Fibroblast of lung (primary cell): ENCODE measurements at regions not wholly inside any gene's neighbourhood (a gene's known extent, or its start where the extent isn't known, plus 50 kb on each side); places are given as distances from the start of the nearest gene placed in this dataset.

Source experiments
- DNase-seq, 2 donors: peaks; one replicate each; pipeline versions ENCODE4 v3.0.0 to v3.0.0-alpha.2; 2010; ENCODE audit warnings: low read depth in 2 of 2
- H2AFZ ChIP-seq: 2 replicates; pipeline ENCODE4 v1.5.1; 2012; ENCODE audit warnings: low read length, control low read depth, inconsistent platforms
- H3K27ac ChIP-seq: 2 replicates; pipeline ENCODE4 v1.5.1; 2011; ENCODE audit warnings: low read length, control low read depth; ENCODE audit not compliant: insufficient read depth
- H3K27me3 ChIP-seq: 2 replicates; pipeline ENCODE4 v1.5.1; 2011; ENCODE audit warnings: mild to moderate bottlenecking, low read length; ENCODE audit not compliant: control insufficient read depth, insufficient read depth
- H3K36me3 ChIP-seq: 2 replicates; pipeline ENCODE4 v1.5.1; 2011; ENCODE audit warnings: low read length; ENCODE audit not compliant: control insufficient read depth, insufficient read depth
- H3K4me1 ChIP-seq: 2 replicates; pipeline ENCODE4 v1.5.1; 2011; ENCODE audit warnings: low read length; ENCODE audit not compliant: control insufficient read depth, insufficient read depth; ENCODE audit errors: extremely low read depth
- H3K4me2 ChIP-seq: 2 replicates; pipeline ENCODE4 v1.5.1; 2011; ENCODE audit warnings: low read length, control low read depth; ENCODE audit not compliant: insufficient read depth; ENCODE audit errors: extremely low read depth
- H3K4me3 ChIP-seq, 4 experiments: fragments of 200-600 bp in 1 of 4; sonication (generic) in 1 of 4; replicated peaks in 1 of 4; 2 replicates each; pipeline ENCODE4 v1.5.1; 2011 to 2016; ENCODE audit warnings: low read length in 4 of 4, low read depth in 3 of 4, mild to moderate bottlenecking in 3 of 4, control low read depth in 2 of 4, inconsistent platforms in 1 of 4, mixed read lengths in 1 of 4; ENCODE audit not compliant: insufficient read depth in 1 of 4; ENCODE audit errors: control extremely low read depth in 1 of 4
- H3K79me2 ChIP-seq: 2 replicates; pipeline ENCODE4 v1.5.1; 2012; ENCODE audit warnings: mild to moderate bottlenecking, low read length, inconsistent platforms; ENCODE audit not compliant: control insufficient read depth, insufficient read depth
- H3K9ac ChIP-seq: 2 replicates; pipeline ENCODE4 v1.5.1; 2011; ENCODE audit warnings: mild to moderate bottlenecking, low read length, control low read depth; ENCODE audit not compliant: insufficient read depth
- H3K9me3 ChIP-seq: 2 replicates; pipeline ENCODE4 v1.5.1; 2012; ENCODE audit warnings: low read depth, low read length; ENCODE audit not compliant: control insufficient read depth, insufficient read depth
- H4K20me1 ChIP-seq: 2 replicates; pipeline ENCODE4 v1.5.1; 2011; ENCODE audit warnings: low read length; ENCODE audit not compliant: control insufficient read depth, insufficient read depth; ENCODE audit errors: extremely low read depth
- CTCF ChIP-seq, 2 donors: IDR thresholded peaks in 1 of 2; conservative IDR thresholded peaks in 1 of 2; 1 replicate in 1 of 2; 2 replicates in 1 of 2; pipeline ENCODE4 v1.5.1; 2011 to 2012; ENCODE audit warnings: low read length in 2 of 2, control low read depth in 1 of 2, inconsistent platforms in 1 of 2, low read depth in 1 of 2, mild to moderate bottlenecking in 1 of 2
- EZH2 ChIP-seq: IDR thresholded peaks from 2 replicates; pipeline ENCODE4 v1.5.1; 2012; ENCODE audit warnings: low read length, control low read depth, mild to moderate bottlenecking; ENCODE audit errors: missing control alignments

GRCh38 chr3:107877936-107878335 lies 212.9 kb downstream of the CD47 start:
- no peaks in the 10 kb centered on the region for H3K36me3 ChIP-seq
- H3K9me3 ChIP-seq = no peaks in the 10 kb centered on the region
- no peak overlapping the region for H3K9ac ChIP-seq
- H3K79me2 ChIP-seq = no peaks in the 10 kb centered on the region
- no peaks in the 10 kb centered on the region for H3K27me3 ChIP-seq
- no peak overlapping the region for H2AFZ ChIP-seq
- no peak overlapping the region for H3K4me2 ChIP-seq
- no peaks in the 10 kb centered on the region for H3K4me1 ChIP-seq
- TF ChIP-seq EZH2 (no peak), CTCF (conservative IDR thresholded peaks at IDR 0.05 in 1 of 2, IDR thresholded peaks at IDR 0.05 in 1 of 2; ENCODE audit: low read depth in 1 of 2, low read length in 2 of 2) (no peak)
- H3K4me3 ChIP-seq = no peak overlapping the region
- no peak overlapping the region for H3K27ac ChIP-seq
- H4K20me1 ChIP-seq = no peaks in the 10 kb centered on the region
- DNase-seq = no peak

GRCh38 chr3:107870943-107871638 lies 219.7 kb downstream of the CD47 start:
- no peak for DNase-seq
- no peaks in the 10 kb centered on the region for H3K9me3 ChIP-seq
- no peak overlapping the region for H3K4me2 ChIP-seq
- H4K20me1 ChIP-seq = no peaks in the 10 kb centered on the region
- no peak overlapping the region for H3K27ac ChIP-seq
- no peaks in the 10 kb centered on the region for H3K4me1 ChIP-seq
- no peak for TF ChIP-seq CTCF (conservative IDR thresholded peaks at IDR 0.05 in 1 of 2, IDR thresholded peaks at IDR 0.05 in 1 of 2; ENCODE audit: low read depth in 1 of 2, low read length in 2 of 2)
- TF ChIP-seq EZH2 = no peak
- H3K4me3 ChIP-seq = no peak overlapping the region
- no peak overlapping the region for H2AFZ ChIP-seq
- H3K9ac ChIP-seq = no peak overlapping the region
- H3K79me2 ChIP-seq = no peaks in the 10 kb centered on the region
- H3K36me3 ChIP-seq = no peaks in the 10 kb centered on the region
- H3K27me3 ChIP-seq = no peaks in the 10 kb centered on the region

- Histone ChIP-seq H2AFZ (no peak overlapping the region), H4K20me1 (no peaks in the 10 kb centered on the region), H3K9ac (no peak overlapping the region), H3K9me3 (no peaks in the 10 kb centered on the region), H3K4me2 (no peak overlapping the region), H3K27me3 (no peaks in the 10 kb centered on the region), H3K36me3 (no peaks in the 10 kb centered on the region), H3K4me1 (no peaks in the 10 kb centered on the region), H3K4me3 (no peak overlapping the region), H3K79me2 (no peaks in the 10 kb centered on the region), H3K27ac (no peak overlapping the region)
- TF ChIP-seq EZH2 = no peak
- TF ChIP-seq CTCF (conservative IDR thresholded peaks at IDR 0.05 in 1 of 2, IDR thresholded peaks at IDR 0.05 in 1 of 2; ENCODE audit: low read depth in 1 of 2, low read length in 2 of 2) = no peak
- DNase-seq = no peak
Measured at GRCh38 chr3:107870096-107870495, 220.7 kb downstream of the CD47 start.
